ENCODE measurements at regions not wholly inside any gene's neighbourhood (a gene's known extent, or its start where the extent isn't known, plus 50 kb on each side); places are given as distances from the start of the nearest gene placed in this dataset.

GRCh38 chr1:67941746-67942145 lies 108.5 kb upstream of the GNG12 start:
- no peaks in the 10 kb centered on the region for H3K4me1 Mint-ChIP-seq (ENCODE audit: low read depth)
- H3K36me3 Mint-ChIP-seq (ENCODE audit: low read depth), result no peaks in the 10 kb centered on the region
- CTCF ChIA-PET, result interaction anchor here (1.7 kb wide), 1 partner anchor 175 kb away, joined by 5 read pairs; no protein-coding TSS in a partner anchor
- DNase-seq, result no peak
- no peaks in the 10 kb centered on the region for H3K27me3 Mint-ChIP-seq (ENCODE audit: low read depth)
- no peak overlapping the region for H3K4me3 Mint-ChIP-seq
- H3K27ac Mint-ChIP-seq, result no peak overlapping the region
- no peaks in the 10 kb centered on the region for H3K9me3 Mint-ChIP-seq
- intact Hi-C loops (cut with micrococcal nuclease), result no loop called here

- CTCF ChIA-PET, result interaction anchor here (1.7 kb wide), 1 partner anchor 174 kb away, joined by 5 read pairs; no protein-coding TSS in a partner anchor
- Mint-ChIP-seq H3K36me3 (ENCODE audit: low read depth) (no peaks in the 10 kb centered on the region), H3K4me1 (ENCODE audit: low read depth) (no peaks in the 10 kb centered on the region), H3K27me3 (ENCODE audit: low read depth) (no peaks in the 10 kb centered on the region), H3K4me3 (no peak overlapping the region), H3K27ac (no peak overlapping the region), H3K9me3 (no peaks in the 10 kb centered on the region)
- no peak for DNase-seq
- intact Hi-C loops (cut with micrococcal nuclease), result no loop called here
Observed at GRCh38 chr1:67941155-67941554, 107.9 kb upstream of the GNG12 start.

GRCh38 chr1:67939942-67940341 lies 106.7 kb upstream of the GNG12 start:
- peaks cover 2% of the 10 kb centered on the region for H3K27me3 Mint-ChIP-seq (ENCODE audit: low read depth)
- H3K4me3 Mint-ChIP-seq, result no peak overlapping the region
- no peaks in the 10 kb centered on the region for H3K4me1 Mint-ChIP-seq (ENCODE audit: low read depth)
- H3K9me3 Mint-ChIP-seq, result no peaks in the 10 kb centered on the region
- H3K36me3 Mint-ChIP-seq (ENCODE audit: low read depth), result no peaks in the 10 kb centered on the region
- intact Hi-C loops (cut with micrococcal nuclease), result no loop called here
- CTCF ChIA-PET, result interaction anchor here (1.7 kb wide), 1 partner anchor 173 kb away, joined by 5 read pairs; no protein-coding TSS in a partner anchor
- no peak for DNase-seq
- H3K27ac Mint-ChIP-seq, result no peak overlapping the region

GRCh38 chr1:67939186-67939743 lies 106.0 kb upstream of the GNG12 start:
- Mint-ChIP-seq H3K27ac (no peak overlapping the region), H3K4me3 (no peak overlapping the region), H3K9me3 (no peaks in the 10 kb centered on the region), H3K4me1 (ENCODE audit: low read depth) (no peaks in the 10 kb centered on the region), H3K27me3 (ENCODE audit: low read depth) (peaks cover 2% of the 10 kb centered on the region), H3K36me3 (ENCODE audit: low read depth) (no peaks in the 10 kb centered on the region)
- CTCF ChIA-PET, result no interaction called here
- DNase-seq, result no peak
- intact Hi-C loops (cut with micrococcal nuclease), result no loop called here

- DNase-seq, result no peak
- H3K4me3 Mint-ChIP-seq, result no peak overlapping the region
- H3K9me3 Mint-ChIP-seq, result no peaks in the 10 kb centered on the region
- intact Hi-C loops (cut with micrococcal nuclease), result no loop called here
- peaks cover 2% of the 10 kb centered on the region for H3K27me3 Mint-ChIP-seq (ENCODE audit: low read depth)
- CTCF ChIA-PET, result interaction anchor here (1.3 kb wide), 1 partner anchor 31 kb away, joined by 3 read pairs; no protein-coding TSS in a partner anchor
- H3K4me1 Mint-ChIP-seq (ENCODE audit: low read depth), result no peaks in the 10 kb centered on the region
- no peaks in the 10 kb centered on the region for H3K36me3 Mint-ChIP-seq (ENCODE audit: low read depth)
- no peak overlapping the region for H3K27ac Mint-ChIP-seq
Observed at GRCh38 chr1:67937651-67938050, 104.4 kb upstream of the GNG12 start.

- intact Hi-C loops (cut with micrococcal nuclease), result no loop called here
- peaks cover 2% of the 10 kb centered on the region for H3K27me3 Mint-ChIP-seq (ENCODE audit: low read depth)
- no peak for DNase-seq
- no peak overlapping the region for H3K4me3 Mint-ChIP-seq
- H3K36me3 Mint-ChIP-seq (ENCODE audit: low read depth), result no peaks in the 10 kb centered on the region
- CTCF ChIA-PET, result interaction anchor here (1.3 kb wide), 1 partner anchor 30 kb away, joined by 3 read pairs; no protein-coding TSS in a partner anchor
- no peaks in the 10 kb centered on the region for H3K9me3 Mint-ChIP-seq
- no peaks in the 10 kb centered on the region for H3K4me1 Mint-ChIP-seq (ENCODE audit: low read depth)
- no peak overlapping the region for H3K27ac Mint-ChIP-seq
Observed at GRCh38 chr1:67937010-67937409, 103.7 kb upstream of the GNG12 start.

- no peak for DNase-seq
- intact Hi-C loops (cut with micrococcal nuclease), result no loop called here
- CTCF ChIA-PET, result interaction anchor here (0.6 to 0.7 kb wide), 2 partner anchors 11 kb away, joined by 3 read pairs; no protein-coding TSS in a partner anchor
- H3K9me3 Mint-ChIP-seq, result no peaks in the 10 kb centered on the region
- no peak overlapping the region for H3K27ac Mint-ChIP-seq
- no peak overlapping the region for H3K4me3 Mint-ChIP-seq
- no peaks in the 10 kb centered on the region for H3K36me3 Mint-ChIP-seq (ENCODE audit: low read depth)
- H3K4me1 Mint-ChIP-seq (ENCODE audit: low read depth), result no peaks in the 10 kb centered on the region
- H3K27me3 Mint-ChIP-seq (ENCODE audit: low read depth), result peaks cover 2% of the 10 kb centered on the region
Observed at GRCh38 chr1:67935560-67935959, 102.3 kb upstream of the GNG12 start.

- H3K4me3 Mint-ChIP-seq, result no peak overlapping the region
Observed at GRCh38 chr1:67931198-67931597, 97.9 kb upstream of the GNG12 start.

GRCh38 chr1:67923074-67923473 lies 89.8 kb upstream of the GNG12 start:
- H3K36me3 Mint-ChIP-seq (ENCODE audit: low read depth), result no peaks in the 10 kb centered on the region
- CTCF ChIA-PET, result no interaction called here

More at GRCh38 chr1:67931198-67931597, 97.9 kb upstream of the GNG12 start:
- DNase-seq, result no peak
- no peaks in the 10 kb centered on the region for H3K9me3 Mint-ChIP-seq
- CTCF ChIA-PET, result no interaction called here
- no peaks in the 10 kb centered on the region for H3K4me1 Mint-ChIP-seq (ENCODE audit: low read depth)
- no peak overlapping the region for H3K27ac Mint-ChIP-seq
- peaks cover 2% of the 10 kb centered on the region for H3K27me3 Mint-ChIP-seq (ENCODE audit: low read depth)
- intact Hi-C loops (cut with micrococcal nuclease), result no loop called here
- H3K36me3 Mint-ChIP-seq (ENCODE audit: low read depth), result no peaks in the 10 kb centered on the region

GRCh38 chr1:67921725-67922489 lies 88.6 kb upstream of the GNG12 start:
- no peaks in the 10 kb centered on the region for H3K4me1 Mint-ChIP-seq (ENCODE audit: low read depth)
- no peak overlapping the region for H3K27ac Mint-ChIP-seq
- intact Hi-C loops (cut with micrococcal nuclease), result no loop called here
- DNase-seq, result no peak
- H3K4me3 Mint-ChIP-seq, result no peak overlapping the region
- CTCF ChIA-PET, result interaction anchor here (0.5 kb wide), 1 partner anchor 56 kb away, joined by 4 read pairs; no protein-coding TSS in a partner anchor
- H3K27me3 Mint-ChIP-seq (ENCODE audit: low read depth), result no peaks in the 10 kb centered on the region
- no peaks in the 10 kb centered on the region for H3K36me3 Mint-ChIP-seq (ENCODE audit: low read depth)
- H3K9me3 Mint-ChIP-seq, result no peaks in the 10 kb centered on the region

More at GRCh38 chr1:67923074-67923473, 89.8 kb upstream of the GNG12 start:
- no peaks in the 10 kb centered on the region for H3K4me1 Mint-ChIP-seq (ENCODE audit: low read depth)
- no peaks in the 10 kb centered on the region for H3K9me3 Mint-ChIP-seq
- no peak overlapping the region for H3K27ac Mint-ChIP-seq
- no peak overlapping the region for H3K4me3 Mint-ChIP-seq
- no peak for DNase-seq
- no peaks in the 10 kb centered on the region for H3K27me3 Mint-ChIP-seq (ENCODE audit: low read depth)
- intact Hi-C loops (cut with micrococcal nuclease), result no loop called here

- CTCF ChIA-PET, result interaction anchor here (0.6 kb wide), 1 partner anchor 30 kb away, joined by 3 read pairs; no protein-coding TSS in a partner anchor
- Mint-ChIP-seq H3K27ac (no peak overlapping the region), H3K36me3 (ENCODE audit: low read depth) (no peaks in the 10 kb centered on the region), H3K9me3 (no peaks in the 10 kb centered on the region), H3K27me3 (ENCODE audit: low read depth) (peaks cover 2% of the 10 kb centered on the region), H3K4me1 (ENCODE audit: low read depth) (no peaks in the 10 kb centered on the region), H3K4me3 (no peak overlapping the region)
- DNase-seq, result no peak
- intact Hi-C loops (cut with micrococcal nuclease), result no loop called here
Observed at GRCh38 chr1:67919274-67920072, 86.2 kb upstream of the GNG12 start.

GRCh38 chr1:67918067-67918466 lies 84.8 kb upstream of the GNG12 start:
- intact Hi-C loops (cut with micrococcal nuclease), result no loop called here
- DNase-seq, result no peak
- H3K4me1 Mint-ChIP-seq (ENCODE audit: low read depth), result no peaks in the 10 kb centered on the region
- CTCF ChIA-PET, result no interaction called here
- no peaks in the 10 kb centered on the region for H3K9me3 Mint-ChIP-seq
- no peak overlapping the region for H3K4me3 Mint-ChIP-seq
- no peaks in the 10 kb centered on the region for H3K36me3 Mint-ChIP-seq (ENCODE audit: low read depth)
- H3K27ac Mint-ChIP-seq, result no peak overlapping the region
- peaks cover 2% of the 10 kb centered on the region for H3K27me3 Mint-ChIP-seq (ENCODE audit: low read depth)
